HG03097 (cell line): ENCODE measurements at regions not wholly inside any gene's neighbourhood (a gene's known extent, or its start where the extent isn't known, plus 50 kb on each side); places are given as distances from the start of the nearest gene placed in this dataset.

Source experiments
- ATAC-seq: cut with Tn5 transposase; IDR thresholded peaks from one replicate; pipeline ENCODE4 v1.9.1; 2021; ENCODE audit not compliant: unreplicated experiment, low FRiP score

GRCh38 chr9:3732077-3733038 is 206.6 kb upstream of the RFX3 start:
- ATAC-seq = peak; percentile 86

DNA sequence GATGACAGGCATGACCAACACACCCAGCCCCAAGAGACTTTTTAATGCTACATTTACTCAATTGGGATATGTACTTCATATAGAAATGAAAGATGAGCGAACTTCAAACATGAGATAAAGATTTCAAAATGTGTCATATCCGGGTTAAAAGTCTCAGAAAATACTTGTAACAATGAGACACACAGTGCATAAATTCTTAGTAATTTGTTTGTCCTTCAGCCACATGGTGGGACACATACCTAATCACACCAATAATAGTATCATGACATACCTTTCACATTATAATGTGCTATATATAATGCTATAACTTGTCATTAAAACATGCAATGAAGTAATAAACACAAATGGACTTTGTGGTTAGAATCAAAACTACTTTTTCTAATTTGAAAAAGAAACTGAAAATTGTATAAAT is 204.7 kb upstream of the RFX3 start:
- no peak for ATAC-seq

GRCh38 chr9:3721096-3721495 is 195.3 kb upstream of the RFX3 start:
- ATAC-seq = no peak

DNA sequence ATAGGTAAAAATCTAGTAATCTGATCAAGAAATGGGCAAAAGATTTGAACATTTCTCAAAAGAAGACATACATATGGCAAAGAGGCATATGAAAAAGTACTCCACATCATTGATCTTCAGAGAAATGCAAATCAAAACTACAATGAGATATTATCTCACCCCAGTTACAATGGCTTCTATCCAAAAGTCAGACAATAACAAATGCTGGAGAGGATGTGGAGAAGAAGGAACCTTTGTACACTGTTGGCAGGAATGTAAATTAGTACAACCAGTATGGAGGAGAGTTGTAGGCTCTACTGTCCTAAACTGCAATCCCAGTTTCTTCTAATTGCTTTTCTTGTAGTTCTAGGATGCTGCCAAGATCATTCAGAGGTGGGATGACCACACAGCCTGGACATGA is 193.5 kb upstream of the RFX3 start:
- ATAC-seq = no peak

DNA sequence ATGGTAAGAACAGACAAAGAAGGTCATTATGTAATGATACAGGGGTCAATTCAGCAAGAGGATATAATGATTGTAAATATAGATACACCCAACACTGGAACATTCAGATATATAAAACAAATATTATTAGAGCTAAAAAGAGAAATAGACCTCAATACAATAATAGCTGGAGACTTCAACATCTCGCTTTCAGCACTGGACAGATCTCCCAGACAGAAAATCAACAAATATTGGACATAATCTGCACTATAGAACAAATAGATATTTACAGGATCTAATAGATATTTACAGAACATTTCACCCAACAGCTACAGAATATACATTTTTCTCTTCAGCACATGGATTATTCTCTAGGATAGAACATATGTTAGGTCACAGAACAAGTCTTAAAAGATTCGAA is 190.6 kb upstream of the RFX3 start:
- no peak for ATAC-seq

DNA sequence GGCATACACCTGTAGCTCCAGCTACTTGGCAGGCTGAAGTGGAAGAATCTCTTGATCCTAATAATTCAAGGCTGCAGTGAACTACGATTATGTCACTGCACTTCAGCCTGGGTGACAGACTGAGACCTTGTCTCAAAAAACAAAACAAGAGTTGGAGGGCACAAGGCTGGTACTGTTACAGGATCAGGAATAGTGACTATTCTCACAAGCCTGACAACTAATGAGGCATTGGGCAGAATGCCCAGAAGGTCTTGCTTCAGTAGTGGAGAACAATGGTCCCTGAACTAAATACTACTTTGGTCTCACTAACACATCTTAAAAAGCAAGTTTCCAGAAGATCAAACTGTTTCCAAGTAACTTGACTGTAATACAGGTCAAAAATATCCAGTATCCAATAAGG is 182.9 kb upstream of the RFX3 start:
- ATAC-seq = no peak

- ATAC-seq = no peak
Measured at GRCh38 chr9:3704890-3705289, 179.1 kb upstream of the RFX3 start.

- ATAC-seq = no peak
Measured at GRCh38 chr9:3700772-3701171, 175.0 kb upstream of the RFX3 start.

DNA sequence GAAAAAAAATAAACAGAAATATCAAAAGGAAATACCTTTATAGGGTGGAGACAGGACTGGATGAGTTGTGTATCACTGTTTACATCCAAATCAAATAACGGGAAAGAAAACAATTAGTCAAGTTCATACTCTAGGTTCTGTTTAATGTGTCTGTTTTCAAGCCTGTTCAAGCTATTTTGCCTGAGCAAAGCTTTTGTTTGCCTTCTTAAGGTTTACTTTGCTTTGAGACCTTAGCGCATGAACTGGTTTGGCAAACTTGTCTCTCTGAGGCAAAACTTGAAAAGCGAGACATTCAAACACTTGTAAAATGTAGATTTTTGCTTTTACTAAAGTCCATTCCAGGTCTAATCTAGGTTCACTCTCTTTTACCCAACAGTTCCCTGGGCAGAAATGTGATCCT is 174.1 kb upstream of the RFX3 start:
- ATAC-seq = no peak

GRCh38 chr9:3698531-3698930 is 172.7 kb upstream of the RFX3 start:
- ATAC-seq = no peak

DNA sequence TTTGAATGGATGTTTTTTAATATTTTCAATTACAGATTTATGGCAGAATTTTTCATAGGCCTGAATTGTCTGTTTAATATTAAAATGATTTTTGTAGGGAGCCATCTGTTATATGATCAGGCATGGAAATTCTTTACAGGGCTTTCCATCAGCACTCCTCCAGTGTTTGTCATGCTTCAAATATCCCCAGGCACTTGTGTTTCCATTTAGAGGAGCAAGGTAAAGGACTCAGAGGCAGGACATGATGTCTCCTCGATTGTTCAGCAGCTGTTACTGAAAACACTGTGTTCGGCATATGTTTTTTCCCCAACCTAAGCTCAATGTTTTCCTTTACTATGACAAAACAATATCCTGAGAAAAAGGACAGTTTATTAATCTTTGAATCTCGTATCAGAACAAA is 172.3 kb upstream of the RFX3 start:
- ATAC-seq = no peak

DNA sequence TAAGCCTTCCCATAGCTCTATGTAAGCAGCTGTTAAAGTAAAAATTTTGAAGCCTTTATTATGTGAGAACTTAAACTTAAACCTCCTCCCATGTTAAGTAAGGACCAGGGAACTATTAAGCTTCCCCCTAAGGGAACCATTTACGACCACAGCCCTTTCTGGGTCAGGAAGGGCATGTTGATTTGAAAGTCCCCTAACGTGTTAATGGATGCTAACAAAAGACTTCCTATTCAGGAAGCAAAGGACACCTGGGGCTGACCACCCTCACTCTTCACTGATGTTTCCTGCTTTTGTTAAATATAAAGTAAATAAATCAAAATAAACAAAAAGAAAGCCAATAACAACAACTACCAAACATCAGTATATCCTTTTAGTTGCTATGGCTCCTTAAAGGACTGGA is 170.6 kb upstream of the RFX3 start:
- no peak for ATAC-seq

- ATAC-seq = no peak
Measured at GRCh38 chr9:3692606-3693005, 166.8 kb upstream of the RFX3 start.

DNA sequence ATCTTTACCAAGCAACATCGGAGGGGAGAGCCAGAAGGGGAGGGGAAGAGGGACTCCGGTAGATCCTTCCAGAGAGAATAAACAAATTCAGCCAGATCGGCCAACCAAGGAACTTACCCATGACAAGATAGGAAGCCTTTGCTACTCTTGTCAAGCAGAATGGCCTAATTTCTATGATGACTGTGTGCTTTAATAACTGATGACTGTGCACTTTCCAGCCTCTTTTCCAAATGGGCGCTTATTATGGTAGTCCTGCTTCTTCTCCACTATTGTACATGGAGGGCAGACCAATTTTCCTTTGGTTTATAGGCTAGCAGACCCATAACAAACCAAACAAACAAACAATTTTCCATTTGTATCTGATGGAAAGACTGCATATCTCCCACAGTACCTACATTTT is 163.8 kb upstream of the RFX3 start:
- ATAC-seq = no peak

DNA sequence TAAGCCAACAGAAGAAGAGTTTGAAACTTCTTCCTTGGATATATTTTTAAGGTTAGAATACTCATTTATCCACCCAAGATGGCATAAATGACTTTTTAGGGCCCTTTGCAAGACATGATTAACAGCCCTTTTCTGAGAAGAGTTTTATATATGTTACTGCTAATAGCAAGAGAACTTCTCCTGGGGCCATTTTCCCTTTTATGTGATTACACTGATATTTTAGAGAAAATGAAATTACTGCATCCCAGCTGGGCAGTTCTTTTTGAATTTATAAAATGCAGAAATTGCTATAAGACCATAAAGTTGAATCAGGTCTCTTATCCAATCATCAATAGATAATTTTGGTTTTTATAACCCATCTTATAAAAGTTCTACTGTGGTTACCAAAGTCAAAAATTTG is 161.3 kb upstream of the RFX3 start:
- no peak for ATAC-seq

- ATAC-seq = no peak
Measured at GRCh38 chr9:3682186-3682585, 156.4 kb upstream of the RFX3 start.

- no peak for ATAC-seq
Measured at GRCh38 chr9:3677541-3677940, 151.7 kb upstream of the RFX3 start.

- ATAC-seq = no peak
Measured at GRCh38 chr9:3676766-3677165, 151.0 kb upstream of the RFX3 start.

DNA sequence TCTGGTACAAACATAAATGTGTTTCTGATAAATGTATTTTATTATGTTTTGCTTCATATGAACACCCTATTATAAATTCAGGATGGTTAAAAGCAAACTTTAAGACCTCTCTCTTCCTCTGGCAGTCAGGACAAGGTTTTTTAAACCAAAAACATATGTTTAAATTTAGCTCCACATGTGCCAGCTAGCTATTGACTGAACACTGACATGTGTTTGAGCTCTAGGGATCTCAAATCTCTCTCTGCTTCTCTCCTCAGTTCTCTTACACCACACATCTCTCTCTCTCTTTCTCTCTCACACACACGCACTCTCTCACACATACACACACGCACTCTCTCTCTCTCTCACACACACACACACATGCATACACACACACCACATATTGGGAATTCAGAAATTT is 150.1 kb upstream of the RFX3 start:
- no peak for ATAC-seq

DNA sequence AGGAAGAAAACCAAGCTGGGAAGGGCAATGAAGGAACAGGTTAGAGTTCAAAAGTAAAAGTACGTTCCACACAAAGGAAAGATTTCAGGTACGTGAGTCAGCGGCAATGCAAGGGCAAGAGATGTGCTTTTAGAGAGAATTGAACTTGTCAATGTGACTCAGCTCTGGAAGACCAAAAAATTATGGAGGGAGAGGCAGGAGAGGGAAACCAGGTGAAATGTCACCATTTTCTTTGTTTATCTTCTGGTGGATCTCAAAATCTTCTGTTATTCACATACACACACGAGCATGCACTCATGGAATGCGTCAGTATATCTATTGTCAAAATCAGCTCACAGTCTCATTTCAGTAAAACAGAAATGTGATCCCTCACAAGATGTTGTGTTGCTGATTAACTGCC is 148.8 kb upstream of the RFX3 start:
- no peak for ATAC-seq

GRCh38 chr9:3672399-3672798 is 146.6 kb upstream of the RFX3 start:
- no peak for ATAC-seq

GRCh38 chr9:3664044-3664443 is 138.2 kb upstream of the RFX3 start:
- no peak for ATAC-seq

DNA sequence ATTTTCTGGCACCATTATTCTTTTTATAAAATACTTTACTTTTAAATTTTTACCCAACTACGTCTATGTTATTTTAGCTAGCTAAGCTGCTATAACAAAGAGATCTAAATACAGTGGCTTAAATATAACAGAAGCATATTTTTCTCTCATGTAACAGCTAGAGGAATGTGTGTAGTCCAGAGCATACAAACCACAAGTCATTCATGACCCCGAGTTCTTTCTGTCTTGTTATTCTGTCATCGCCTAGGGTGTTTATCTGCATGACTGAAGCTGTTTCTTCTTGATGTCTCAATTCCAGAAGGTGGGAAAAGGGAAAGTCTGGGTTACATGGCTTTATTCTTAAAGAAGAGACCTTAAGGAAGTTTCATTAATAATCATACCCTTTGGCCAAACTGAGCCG is 136.9 kb upstream of the RFX3 start:
- ATAC-seq = no peak
